Suppressor macrophage treated with lipopolysaccharide for 1 hour (primary cell): ENCODE measurements at regions not wholly inside any gene's neighbourhood (a gene's known extent, or its start where the extent isn't known, plus 50 kb on each side); places are given as distances from the start of the nearest gene placed in this dataset.

Source experiments
- DNase-seq, 3 donors: peaks; one replicate each; pipeline ENCODE4 v3.0.0-alpha.2; 2020 to 2022

GRCh38 chr19:28878862-28879566 lies 333.9 kb downstream of the UQCRFS1 start:
- peak; percentile 75 to 90 (median 81) for DNase-seq

- DNase-seq: no peak
These were observed 336.3 kb downstream of the UQCRFS1 start for GRCh38 chr19:28876609-28877123.

- no peak for DNase-seq
These were observed 338.2 kb downstream of the UQCRFS1 start for GRCh38 chr19:28874742-28875141.

GRCh38 chr19:28873301-28873700 lies 339.6 kb downstream of the UQCRFS1 start:
- no peak for DNase-seq

- no peak for DNase-seq
These were observed 341.7 kb downstream of the UQCRFS1 start for GRCh38 chr19:28871099-28871725.

- DNase-seq: no peak
These were observed 343.5 kb downstream of the UQCRFS1 start for GRCh38 chr19:28869459-28869858.

GRCh38 chr19:28868836-28869235 lies 344.1 kb downstream of the UQCRFS1 start:
- no peak for DNase-seq

- DNase-seq: no peak
These were observed 345.0 kb downstream of the UQCRFS1 start for GRCh38 chr19:28867978-28868377.

- DNase-seq: no peak
These were observed 348.3 kb downstream of the UQCRFS1 start for GRCh38 chr19:28864577-28865042.

GRCh38 chr19:28864024-28864503 lies 348.9 kb downstream of the UQCRFS1 start:
- DNase-seq: no peak

- DNase-seq: no peak
These were observed 350.7 kb downstream of the UQCRFS1 start for GRCh38 chr19:28862238-28862637.

GRCh38 chr19:28859811-28860210 lies 353.1 kb downstream of the UQCRFS1 start:
- no peak for DNase-seq

GRCh38 chr19:28858933-28859332 lies 354.0 kb downstream of the UQCRFS1 start:
- DNase-seq: no peak

GRCh38 chr19:28857967-28858366 lies 355.0 kb downstream of the UQCRFS1 start:
- no peak for DNase-seq

GRCh38 chr19:28855216-28855615 lies 357.7 kb downstream of the UQCRFS1 start:
- DNase-seq: no peak

GRCh38 chr19:28847468-28847867 lies 365.5 kb downstream of the UQCRFS1 start:
- no peak for DNase-seq

- DNase-seq: no peak
These were observed 366.7 kb downstream of the UQCRFS1 start for GRCh38 chr19:28846094-28846812.

GRCh38 chr19:28843761-28844492 lies 369.0 kb downstream of the UQCRFS1 start:
- DNase-seq: no peak

- DNase-seq: no peak
These were observed 371.4 kb downstream of the UQCRFS1 start for GRCh38 chr19:28841531-28841930.

- no peak for DNase-seq
These were observed 372.1 kb downstream of the UQCRFS1 start for GRCh38 chr19:28840891-28841290.

- DNase-seq: no peak
These were observed 373.5 kb downstream of the UQCRFS1 start for GRCh38 chr19:28839455-28839854.

- DNase-seq: no peak
These were observed 374.0 kb downstream of the UQCRFS1 start for GRCh38 chr19:28838909-28839308.

- DNase-seq: no peak
These were observed 376.5 kb downstream of the UQCRFS1 start for GRCh38 chr19:28836421-28836820.
